GM10266 (cell line): ENCODE measurements at regions not wholly inside any gene's neighbourhood (a gene's known extent, or its start where the extent isn't known, plus 50 kb on each side); places are given as distances from the start of the nearest gene placed in this dataset.
A peak's percentile ranks its signal among the peaks of the same experiment; 100 is the strongest.
"Not testable (repeated sequence)": the region's sequence is repeated elsewhere in the genome, so short reads cannot be mapped to it uniquely, and the experiment has no call there.

Experiments
- DNase-seq: peaks from one replicate; pipeline ENCODE4 v3.0.0; 2012; ENCODE audit errors: extremely low spot score
- CTCF ChIP-seq: IDR thresholded peaks from 2 replicates; pipeline ENCODE4 v1.5.1; 2012; ENCODE audit warnings: mild to moderate bottlenecking, low read depth; ENCODE audit not compliant: control insufficient read depth, insufficient read depth; ENCODE audit errors: missing control alignments

- DNase-seq: no peak
- TF ChIP-seq CTCF: peak; percentile 34
Measured at GRCh38 chr14:83071888-83072501, 1538.3 kb upstream of the SEL1L start.

GRCh38 chr14:83085136-83085535, 1551.5 kb upstream of the SEL1L start:
- TF ChIP-seq CTCF: no peak
- no peak for DNase-seq

GRCh38 chr14:83085725-83086124, 1552.1 kb upstream of the SEL1L start:
- no peak for TF ChIP-seq CTCF
- no peak for DNase-seq

DNA sequence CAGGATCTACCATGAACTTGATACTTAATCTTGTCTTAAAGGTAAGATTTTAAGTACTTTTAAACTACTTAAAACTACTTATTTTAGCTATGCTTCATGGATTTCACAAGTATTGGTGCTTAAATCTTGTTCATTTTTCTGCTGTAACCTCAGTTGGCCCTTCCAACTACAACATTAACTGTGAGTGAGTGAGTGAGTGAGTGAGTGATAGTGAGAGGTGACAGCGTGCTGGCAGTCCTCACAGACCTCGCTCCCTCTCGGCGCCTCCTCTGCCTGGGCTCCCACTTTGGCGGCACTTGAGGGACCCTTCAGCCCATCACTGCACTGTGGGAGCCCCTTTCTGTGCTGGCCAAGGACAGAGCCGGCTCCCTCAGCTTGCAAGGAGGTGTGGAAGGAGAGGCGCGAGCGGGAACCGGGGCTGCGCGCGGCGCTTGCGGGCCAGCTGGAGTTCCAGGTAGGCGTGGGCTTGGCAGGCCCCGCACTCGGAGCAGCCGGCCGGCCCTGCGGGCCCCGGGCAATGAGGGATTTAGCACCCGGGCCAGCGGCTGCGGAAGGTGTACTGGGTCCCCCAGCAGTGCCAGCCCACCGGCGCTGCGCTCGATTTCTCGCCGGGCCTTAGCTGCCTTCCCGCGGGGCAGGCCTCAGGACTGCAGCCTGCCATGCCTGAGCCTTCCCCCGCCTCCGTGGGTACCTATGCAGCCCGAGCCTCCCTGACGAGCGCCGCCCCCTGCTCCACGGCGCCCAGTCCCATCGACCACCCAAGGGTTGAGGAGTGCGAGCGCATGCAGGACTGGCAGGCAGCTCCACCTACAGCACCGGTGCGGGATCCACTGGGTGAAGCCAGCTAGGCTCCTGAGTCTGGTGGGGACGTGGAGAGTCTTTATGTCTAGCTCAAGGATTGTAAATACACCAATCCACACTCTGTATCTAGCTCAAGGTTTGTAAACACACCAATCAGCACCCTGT, 1558.6 kb upstream of the SEL1L start:
- DNase-seq: not testable (repeated sequence)

DNA sequence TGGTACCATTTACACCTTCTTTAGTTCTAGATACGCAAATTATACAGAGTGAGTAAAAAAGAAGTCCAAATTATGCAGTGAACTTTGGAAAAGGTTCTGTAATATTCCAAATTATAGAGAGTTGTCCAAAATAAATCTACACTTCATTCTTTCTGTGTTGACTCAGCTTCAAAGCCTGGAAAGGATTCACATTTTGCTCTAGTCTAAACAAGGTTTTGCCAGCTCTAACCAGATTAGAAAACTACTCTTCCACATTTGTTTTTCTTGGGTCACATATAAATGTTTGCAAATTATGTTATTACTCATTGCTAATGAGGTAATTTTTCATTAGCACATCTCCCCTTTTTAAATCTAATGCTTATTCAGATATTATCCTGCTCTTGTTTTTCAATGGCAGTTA, 1562.4 kb upstream of the SEL1L start:
- TF ChIP-seq CTCF: no peak
- DNase-seq: no peak

GRCh38 chr14:83101846-83102245, 1568.2 kb upstream of the SEL1L start:
- no peak for DNase-seq
- no peak for TF ChIP-seq CTCF

DNA sequence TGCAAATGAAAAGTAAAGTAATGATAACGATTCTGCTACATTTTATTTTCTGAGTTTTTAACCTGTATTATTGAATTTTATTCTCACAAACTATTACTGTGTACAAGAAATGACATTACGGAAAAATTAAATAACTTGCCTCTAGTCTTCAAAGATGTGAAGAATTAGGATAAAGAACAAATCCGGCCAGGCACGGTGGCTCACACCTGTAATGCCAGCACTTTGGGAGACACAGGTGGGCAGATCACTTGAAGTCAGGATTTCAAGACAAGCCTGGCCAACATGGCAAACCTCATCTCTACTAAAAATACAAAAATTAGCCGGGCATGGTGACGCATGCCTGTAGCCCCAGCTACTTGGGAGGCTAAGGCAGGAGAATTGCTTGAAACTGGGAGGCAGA, 1584.4 kb upstream of the SEL1L start:
- DNase-seq: no peak
- no peak for TF ChIP-seq CTCF
